HG03039 (cell line): ENCODE measurements at regions not wholly inside any gene's neighbourhood (a gene's known extent, or its start where the extent isn't known, plus 50 kb on each side); places are given as distances from the start of the nearest gene placed in this dataset.

ENCODE experiments used
- ATAC-seq: cut with Tn5 transposase; IDR thresholded peaks from one replicate; pipeline ENCODE4 v1.9.1; 2021; ENCODE audit warnings: mild to moderate bottlenecking, moderate library complexity; ENCODE audit not compliant: unreplicated experiment

- peak; percentile 37 for ATAC-seq
Measured at GRCh38 chr14:32254952-32255679, 52.0 kb upstream of the RNU6-8 start.

- ATAC-seq, result no peak
Measured at GRCh38 chr14:32255789-32256188, 52.7 kb upstream of the RNU6-8 start.

GRCh38 chr14:32256576-32256975, 53.5 kb upstream of the RNU6-8 start:
- no peak for ATAC-seq

DNA sequence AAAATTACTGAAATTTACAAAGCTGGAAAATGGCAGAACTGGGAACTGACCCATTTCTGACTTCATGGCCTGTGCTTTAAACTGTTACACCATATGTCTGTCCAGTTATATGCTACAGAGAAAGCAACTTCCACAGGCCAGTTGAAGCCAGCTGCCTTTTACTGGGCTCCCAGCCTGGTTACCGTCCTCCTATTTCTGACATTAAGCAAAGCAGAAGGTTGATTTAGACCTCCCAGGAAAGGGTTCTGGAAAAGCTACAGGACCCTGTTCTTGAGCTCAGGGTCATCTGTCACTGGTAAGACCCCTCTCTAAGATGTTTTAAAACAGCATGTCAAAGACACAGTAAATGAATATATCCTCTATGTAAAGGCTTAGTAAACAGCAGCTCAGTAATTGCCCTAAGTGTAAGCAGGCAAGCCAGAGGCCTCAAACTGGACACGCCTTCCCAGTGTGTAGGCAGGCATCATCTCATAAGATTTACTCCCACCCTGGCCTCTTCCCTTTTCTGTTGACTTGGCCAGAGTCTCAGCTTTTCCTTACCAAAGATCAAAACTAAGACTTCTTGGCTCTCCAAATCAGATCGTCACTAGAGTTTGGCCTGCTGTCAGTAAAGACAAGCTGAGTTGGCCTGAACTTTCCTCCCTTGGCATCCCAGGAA, 55.4 kb upstream of the RNU6-8 start:
- ATAC-seq, result no peak

DNA sequence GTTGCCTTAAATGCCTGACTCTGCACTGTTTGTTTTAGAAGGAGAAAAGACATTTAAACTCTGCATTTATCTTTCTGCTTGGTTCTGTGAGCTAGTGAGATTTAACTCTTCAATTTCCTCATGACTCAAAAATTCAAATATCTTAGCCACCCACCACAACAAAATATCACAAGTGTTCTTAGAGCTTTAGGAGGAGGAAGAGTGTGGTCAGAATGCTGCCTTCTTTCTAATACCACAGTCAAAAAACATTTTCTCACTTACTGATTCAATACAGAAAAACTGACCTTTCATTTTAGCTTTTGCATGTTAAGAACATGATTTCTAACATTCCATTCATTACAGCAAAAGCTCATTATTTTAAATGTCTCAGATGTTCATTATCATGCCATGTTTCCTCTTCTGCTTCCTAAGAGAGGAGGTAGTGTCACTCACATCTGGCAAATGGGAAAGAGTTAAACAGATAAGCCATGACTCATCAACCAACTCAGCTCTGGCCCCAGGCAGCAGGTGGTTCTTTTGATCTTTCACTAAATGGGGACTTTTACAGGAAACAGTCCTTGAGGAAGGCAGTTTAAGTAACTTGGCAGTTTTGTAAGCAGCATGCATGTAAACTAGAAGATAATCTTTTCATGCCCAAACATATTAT, 56.4 kb upstream of the RNU6-8 start:
- ATAC-seq, result peak; percentile 90

- ATAC-seq, result no peak
Measured at GRCh38 chr14:32263939-32264567, 61.0 kb upstream of the RNU6-8 start.

- ATAC-seq, result no peak
Measured at GRCh38 chr14:32265584-32265983, 62.5 kb upstream of the RNU6-8 start.

GRCh38 chr14:32277998-32278397, 51.1 kb upstream of the AKAP6 start:
- no peak for ATAC-seq
